ENCODE measurements at regions not wholly inside any gene's neighbourhood (a gene's known extent, or its start where the extent isn't known, plus 50 kb on each side); places are given as distances from the start of the nearest gene placed in this dataset.

DNA sequence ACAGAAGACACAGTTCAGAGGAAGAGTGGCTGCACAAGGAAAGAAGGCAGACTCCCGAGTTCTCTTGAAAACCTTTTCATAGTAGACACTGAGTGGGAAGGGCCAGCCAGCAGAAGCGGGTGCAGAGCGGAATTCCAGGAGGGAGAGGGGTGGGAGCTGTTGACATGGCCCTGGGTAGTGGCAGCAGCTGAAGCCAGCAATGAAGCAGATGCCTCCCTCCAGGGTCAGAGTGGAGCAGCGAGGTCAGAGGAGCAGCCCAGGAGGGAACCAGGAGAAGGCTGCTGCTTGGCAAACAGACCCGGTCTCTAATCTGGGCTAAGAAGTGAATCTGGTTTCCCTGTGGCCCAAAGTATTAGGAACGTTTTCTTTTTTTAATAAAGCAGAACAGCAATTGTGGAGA lies 73.9 kb upstream of the SPATA13 start:
- H3K27me3 Mint-ChIP-seq = no peaks in the 10 kb centered on the region
- Histone ChIP-seq H3K4me3 (ENCODE audit: low read length) (no peak overlapping the region), H3K9me3 (ENCODE audit: control insufficient read depth in 1 of 2, insufficient read depth in 1 of 2, low read length in 2 of 2) (no peaks in the 10 kb centered on the region), H3K4me1 (ENCODE audit: insufficient read depth, low read length) (no peaks in the 10 kb centered on the region), H3K27me3 (ENCODE audit: control insufficient read depth in 1 of 2, insufficient read depth in 2 of 2, low read length in 2 of 2) (no peaks in the 10 kb centered on the region), H3K27ac (ENCODE audit: low read depth in 1 of 2, low read length in 2 of 2) (no peak overlapping the region), H3K36me3 (ENCODE audit: insufficient read depth, low read length) (no peaks in the 10 kb centered on the region)
- no peaks in the 10 kb centered on the region for H3K4me1 Mint-ChIP-seq (ENCODE audit: low read depth)
- no peak overlapping the region for H3K4me3 Mint-ChIP-seq
- H3K36me3 Mint-ChIP-seq (ENCODE audit: low read depth) = no peaks in the 10 kb centered on the region
- no peak overlapping the region for H3K27ac Mint-ChIP-seq
- H3K9me3 Mint-ChIP-seq = no peaks in the 10 kb centered on the region
- DNase-seq (no peak), ATAC-seq (ENCODE audit: poor library complexity) (no peak)
- POLR2A ChIA-PET = no interaction called here
- TF ChIP-seq, protein P1, sequence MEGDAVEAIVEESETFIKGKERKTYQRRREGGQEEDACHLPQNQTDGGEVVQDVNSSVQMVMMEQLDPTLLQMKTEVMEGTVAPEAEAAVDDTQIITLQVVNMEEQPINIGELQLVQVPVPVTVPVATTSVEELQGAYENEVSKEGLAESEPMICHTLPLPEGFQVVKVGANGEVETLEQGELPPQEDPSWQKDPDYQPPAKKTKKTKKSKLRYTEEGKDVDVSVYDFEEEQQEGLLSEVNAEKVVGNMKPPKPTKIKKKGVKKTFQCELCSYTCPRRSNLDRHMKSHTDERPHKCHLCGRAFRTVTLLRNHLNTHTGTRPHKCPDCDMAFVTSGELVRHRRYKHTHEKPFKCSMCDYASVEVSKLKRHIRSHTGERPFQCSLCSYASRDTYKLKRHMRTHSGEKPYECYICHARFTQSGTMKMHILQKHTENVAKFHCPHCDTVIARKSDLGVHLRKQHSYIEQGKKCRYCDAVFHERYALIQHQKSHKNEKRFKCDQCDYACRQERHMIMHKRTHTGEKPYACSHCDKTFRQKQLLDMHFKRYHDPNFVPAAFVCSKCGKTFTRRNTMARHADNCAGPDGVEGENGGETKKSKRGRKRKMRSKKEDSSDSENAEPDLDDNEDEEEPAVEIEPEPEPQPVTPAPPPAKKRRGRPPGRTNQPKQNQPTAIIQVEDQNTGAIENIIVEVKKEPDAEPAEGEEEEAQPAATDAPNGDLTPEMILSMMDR (IDR thresholded peaks at IDR 0.05) = no peak
- intact Hi-C loops (cut with DNase I, micrococcal nuclease) = no loop called here
- CTCF ChIA-PET = no interaction called here

DNA sequence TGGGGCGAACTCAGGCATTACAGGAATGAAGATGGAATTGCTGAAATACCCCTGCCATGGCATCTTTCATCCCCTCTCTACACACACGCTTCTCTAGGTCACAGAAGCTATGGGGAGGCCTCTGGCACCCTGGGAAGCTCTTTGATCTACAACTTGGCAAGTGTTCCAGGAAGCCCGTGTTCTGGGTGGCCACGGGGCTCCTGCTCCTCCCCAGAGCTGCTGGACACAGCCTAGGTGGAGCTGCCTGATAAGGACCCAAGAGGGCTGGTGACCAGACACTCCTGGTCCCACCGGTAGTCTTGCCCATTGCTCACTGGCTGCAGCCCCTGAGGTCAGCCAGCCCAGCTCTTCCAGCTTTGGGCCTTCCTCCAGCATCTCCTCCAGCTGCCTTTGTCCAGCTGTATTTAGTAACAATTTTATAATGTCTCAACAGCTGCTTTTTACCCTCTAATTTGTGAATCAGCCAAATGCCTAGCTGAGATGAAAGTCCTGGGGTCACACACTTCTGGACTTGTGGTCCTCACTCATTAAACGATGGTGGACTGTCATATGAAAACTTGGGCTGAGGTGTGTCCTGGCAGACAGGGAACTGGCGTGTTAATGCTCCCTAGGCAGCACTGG lies 72.8 kb upstream of the SPATA13 start:
- no peaks in the 10 kb centered on the region for H3K36me3 ChIP-seq (ENCODE audit: insufficient read depth, low read length)
- H3K9me3 ChIP-seq (ENCODE audit: control insufficient read depth in 1 of 2, insufficient read depth in 1 of 2, low read length in 2 of 2) = no peaks in the 10 kb centered on the region
- intact Hi-C loops (cut with DNase I, micrococcal nuclease) = no loop called here
- Mint-ChIP-seq H3K9me3 (no peaks in the 10 kb centered on the region), H3K27me3 (no peaks in the 10 kb centered on the region), H3K4me3 (no peak overlapping the region), H3K27ac (no peak overlapping the region), H3K36me3 (ENCODE audit: low read depth) (no peaks in the 10 kb centered on the region), H3K4me1 (ENCODE audit: low read depth) (no peaks in the 10 kb centered on the region)
- TF ChIP-seq, protein P1 (IDR thresholded peaks at IDR 0.05) = no peak
- ATAC-seq (ENCODE audit: poor library complexity) = no peak
- H3K4me3 ChIP-seq (ENCODE audit: low read length) = no peak overlapping the region
- H3K4me1 ChIP-seq (ENCODE audit: insufficient read depth, low read length) = no peaks in the 10 kb centered on the region
- H3K27me3 ChIP-seq (ENCODE audit: control insufficient read depth in 1 of 2, insufficient read depth in 2 of 2, low read length in 2 of 2) = no peaks in the 10 kb centered on the region
- POLR2A ChIA-PET = no interaction called here
- no peak overlapping the region for H3K27ac ChIP-seq (ENCODE audit: low read depth in 1 of 2, low read length in 2 of 2)
- CTCF ChIA-PET = no interaction called here
- DNase-seq = no peak

DNA sequence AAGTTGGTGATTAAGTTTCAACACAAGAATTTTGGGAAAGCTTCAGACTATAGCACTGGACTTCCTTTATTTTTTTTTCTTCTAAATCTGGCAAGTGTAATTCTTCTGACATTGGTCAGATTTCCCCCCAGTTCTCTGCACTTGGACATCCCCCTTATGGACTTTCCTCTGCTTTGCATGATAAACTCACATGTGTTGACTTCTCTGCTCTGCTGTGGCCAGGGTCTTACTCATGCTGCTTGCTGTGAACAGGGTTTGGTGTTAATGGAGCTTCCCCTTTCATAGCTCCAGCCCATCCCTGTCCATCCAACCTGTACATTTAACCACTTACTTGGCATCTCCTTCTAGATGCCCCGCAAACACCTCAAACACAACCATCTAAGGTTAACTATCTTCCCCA lies 70.5 kb upstream of the SPATA13 start:
- CTCF ChIA-PET = no interaction called here
- H3K27ac ChIP-seq (ENCODE audit: low read depth in 1 of 2, low read length in 2 of 2) = no peak overlapping the region
- TF ChIP-seq, protein P1 (IDR thresholded peaks at IDR 0.05) = no peak
- H3K27me3 ChIP-seq (ENCODE audit: control insufficient read depth in 1 of 2, insufficient read depth in 2 of 2, low read length in 2 of 2) = no peaks in the 10 kb centered on the region
- Mint-ChIP-seq H3K27me3 (no peaks in the 10 kb centered on the region), H3K4me1 (ENCODE audit: low read depth) (no peaks in the 10 kb centered on the region), H3K36me3 (ENCODE audit: low read depth) (no peaks in the 10 kb centered on the region), H3K9me3 (no peaks in the 10 kb centered on the region), H3K4me3 (no peak overlapping the region), H3K27ac (no peak overlapping the region)
- no peaks in the 10 kb centered on the region for H3K9me3 ChIP-seq (ENCODE audit: control insufficient read depth in 1 of 2, insufficient read depth in 1 of 2, low read length in 2 of 2)
- POLR2A ChIA-PET = no interaction called here
- no peak overlapping the region for H3K4me3 ChIP-seq (ENCODE audit: low read length)
- no peaks in the 10 kb centered on the region for H3K36me3 ChIP-seq (ENCODE audit: insufficient read depth, low read length)
- intact Hi-C loops (cut with DNase I, micrococcal nuclease) = no loop called here
- H3K4me1 ChIP-seq (ENCODE audit: insufficient read depth, low read length) = no peaks in the 10 kb centered on the region
- DNase-seq = no peak
- ATAC-seq (ENCODE audit: poor library complexity) = no peak

Measured in CD4-positive, alpha-beta T cell (primary cell).